Eye (tissue), 1 donor: ENCODE measurements at regions not wholly inside any gene's neighbourhood (a gene's known extent, or its start where the extent isn't known, plus 50 kb on each side); places are given as distances from the start of the nearest gene placed in this dataset.
"Not testable (repeated sequence)": the region's sequence is repeated elsewhere in the genome, so short reads cannot be mapped to it uniquely, and the experiment has no call there.

Source experiments
- DNase-seq: peaks from one replicate; pipeline ENCODE4 v3.0.0-alpha.2; 2015

DNA sequence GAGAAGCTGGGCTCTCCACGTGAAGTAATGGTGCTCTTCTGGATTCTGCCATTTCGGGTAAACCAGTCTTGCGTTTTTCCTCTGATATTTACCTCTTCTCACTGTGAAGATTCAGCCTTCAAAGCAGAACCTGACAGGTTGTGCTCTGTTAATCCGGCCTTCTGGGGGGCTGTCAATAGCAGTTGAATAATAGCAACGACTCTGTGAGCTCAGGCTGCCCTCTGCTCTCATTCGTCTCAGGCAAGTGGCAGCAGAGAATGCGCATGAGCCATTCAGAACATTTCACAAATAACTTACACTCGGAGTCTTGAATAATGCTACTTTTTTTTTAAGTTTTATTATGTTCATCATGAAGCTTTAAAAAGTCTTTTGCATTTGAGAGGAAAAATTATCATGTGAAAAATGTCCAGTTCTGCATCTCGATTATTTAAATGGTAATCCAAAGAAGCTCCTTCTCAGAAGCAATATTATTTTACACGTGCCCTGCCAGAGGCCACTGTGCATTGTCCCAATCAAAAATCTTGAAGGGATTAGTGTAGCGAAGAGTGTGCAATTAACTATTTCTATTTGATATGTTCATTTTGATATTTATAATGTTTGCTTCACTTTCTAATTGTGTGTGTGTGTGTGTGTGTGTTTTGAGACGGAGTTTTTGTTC is 354.2 kb upstream of the FAT1 start:
- DNase-seq: no peak

DNA sequence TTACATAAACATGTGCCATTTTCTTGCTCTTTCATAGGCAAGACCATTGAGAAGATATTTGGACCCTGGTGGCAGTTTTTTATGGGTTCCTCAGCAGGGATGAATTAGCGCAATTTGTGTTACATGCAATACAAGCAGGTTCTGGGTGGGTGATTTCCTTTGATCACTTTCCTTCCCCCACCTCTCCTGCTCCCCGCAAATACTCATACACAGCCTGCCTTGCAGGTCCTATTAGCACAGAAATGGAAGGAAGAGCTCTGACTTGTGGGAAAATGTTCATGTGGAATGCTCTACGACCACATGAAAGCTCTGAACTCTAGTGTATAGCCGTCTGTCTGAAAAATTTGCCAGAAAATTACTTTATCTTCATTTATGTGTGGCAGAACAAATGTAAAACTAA is 361.0 kb upstream of the FAT1 start:
- no peak for DNase-seq

DNA sequence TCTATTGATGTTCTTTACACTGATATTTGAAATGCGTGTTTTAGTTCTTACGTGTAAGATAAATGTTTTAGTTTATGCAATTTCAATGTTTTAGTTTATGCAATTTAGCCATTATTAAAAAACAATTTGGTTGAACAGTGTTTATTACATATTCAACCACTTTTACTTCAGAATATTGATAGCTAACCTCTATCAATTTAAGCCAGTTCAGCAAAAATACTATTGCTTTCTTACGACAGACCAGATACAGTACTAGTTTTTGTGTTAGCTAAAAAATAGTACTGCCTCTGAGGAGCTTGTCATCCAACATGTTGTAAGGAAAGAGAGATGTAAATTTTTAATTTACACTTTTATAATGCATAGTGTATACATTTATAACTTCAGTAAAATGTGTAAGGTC is 361.7 kb upstream of the FAT1 start:
- DNase-seq: no peak

DNA sequence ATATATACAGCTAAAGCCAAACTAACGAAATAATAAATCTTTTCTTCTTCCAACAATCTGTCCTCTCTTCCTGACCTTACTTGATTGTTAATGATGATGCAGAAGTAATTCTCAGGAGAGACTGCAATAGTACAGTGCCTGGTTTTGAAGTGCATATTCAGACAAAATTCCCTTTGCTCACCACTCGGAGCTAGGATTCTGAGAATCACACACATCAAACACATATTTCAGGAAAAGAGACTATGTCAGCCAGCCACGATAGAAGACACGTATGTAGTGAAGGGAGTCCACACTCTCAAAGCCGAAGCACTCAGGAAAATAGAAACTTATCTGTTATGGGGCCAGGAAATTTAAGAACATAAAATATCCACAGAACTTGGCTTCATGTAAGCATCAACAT is 362.5 kb upstream of the FAT1 start:
- no peak for DNase-seq

- DNase-seq: no peak
These were observed 364.6 kb upstream of the FAT1 start for GRCh38 chr4:187088070-187088799.

DNA sequence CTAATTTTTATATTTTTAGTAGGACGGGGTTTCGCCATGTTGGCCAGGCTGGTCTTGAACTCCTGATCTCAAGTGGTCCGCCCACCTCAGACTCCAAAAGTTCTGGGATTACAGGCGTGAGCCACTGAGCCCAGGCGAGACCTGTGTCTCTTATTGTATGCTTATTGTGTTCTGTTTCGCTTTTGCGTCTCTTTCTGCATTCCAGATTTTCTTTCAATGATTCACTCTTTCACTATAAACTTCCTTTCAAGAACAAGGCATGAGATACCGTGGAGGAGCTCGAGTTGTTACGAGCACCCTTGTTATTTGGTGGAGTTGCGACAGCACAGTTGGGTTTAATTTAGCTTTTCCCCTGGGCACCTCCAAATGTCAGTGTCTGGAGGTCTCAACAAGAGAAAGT is 366.7 kb upstream of the FAT1 start:
- no peak for DNase-seq

DNA sequence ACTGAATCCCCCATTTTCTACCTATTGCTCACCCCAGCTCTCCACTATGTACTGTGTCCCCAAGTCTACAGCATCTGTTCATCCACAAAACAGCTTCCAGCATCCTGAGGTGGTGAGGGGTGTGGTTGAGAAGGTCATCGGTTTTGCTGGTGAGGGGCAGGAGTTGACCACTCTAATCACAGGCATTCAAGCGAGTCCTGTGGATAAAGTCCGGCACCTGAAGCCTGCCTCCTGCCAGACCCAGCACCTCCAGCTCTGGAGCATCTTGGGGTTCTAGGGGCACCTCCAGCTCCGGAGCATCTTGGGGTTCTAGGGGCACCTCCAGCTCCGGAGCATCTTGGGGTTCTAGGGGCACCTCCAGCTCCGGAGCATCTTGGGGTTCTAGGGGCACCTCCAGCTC is 367.2 kb upstream of the FAT1 start:
- not testable (repeated sequence) for DNase-seq

DNA sequence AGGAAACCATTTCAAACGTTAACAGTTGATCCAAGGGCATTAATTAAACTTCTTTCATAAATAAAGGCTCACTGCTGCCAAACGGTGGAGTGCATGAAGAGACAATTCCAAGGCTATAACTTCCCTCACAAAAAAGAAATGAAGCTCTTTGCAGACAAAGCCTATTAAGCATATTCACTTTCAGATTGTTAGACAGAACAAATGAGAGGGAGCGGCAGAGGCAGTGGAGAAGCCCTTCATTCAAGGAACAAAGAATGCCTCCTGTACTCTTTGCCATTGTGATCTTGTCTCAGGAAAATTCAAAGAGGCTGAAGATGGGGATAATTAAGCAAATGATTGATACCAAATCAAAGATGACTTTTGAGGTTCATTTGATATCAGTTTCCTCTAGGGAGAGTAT is 370.5 kb upstream of the FAT1 start:
- no peak for DNase-seq

DNA sequence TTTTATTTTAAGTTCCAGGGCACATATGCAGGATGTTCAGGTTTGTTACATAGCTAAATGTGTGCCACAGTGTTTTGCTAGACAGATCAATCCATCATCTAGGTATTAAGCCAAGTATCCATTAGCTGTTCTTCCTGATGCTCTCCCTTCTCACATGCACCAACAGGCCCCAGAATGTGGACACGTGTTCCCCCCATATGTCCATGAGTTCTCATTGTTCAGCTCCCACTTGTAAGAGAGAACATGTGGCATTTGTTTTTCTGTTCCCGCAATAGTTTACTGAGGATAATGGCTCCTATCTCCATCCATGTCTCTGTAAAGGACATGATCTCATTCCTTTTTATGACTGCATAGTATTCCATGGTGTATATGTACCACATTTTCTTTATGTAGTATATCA is 374.8 kb upstream of the FAT1 start:
- no peak for DNase-seq

DNA sequence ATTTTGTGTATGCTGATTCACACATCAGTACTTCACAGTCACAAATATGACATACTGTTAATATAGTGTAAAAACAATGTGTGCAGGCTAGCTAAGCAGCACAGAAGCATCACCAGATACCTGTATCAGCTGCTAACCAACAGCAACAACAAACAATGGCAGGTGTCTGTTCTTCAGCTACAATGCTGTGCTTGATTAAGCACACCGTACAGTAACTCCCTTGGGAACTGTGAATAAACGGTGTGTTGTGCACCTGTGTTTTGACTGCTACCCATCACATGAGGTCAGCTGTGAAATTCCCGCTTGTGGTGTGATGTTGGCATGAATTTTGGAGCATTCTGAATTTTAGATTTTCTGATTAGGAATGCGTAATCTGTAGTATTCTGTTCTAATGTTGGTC is 379.7 kb upstream of the FAT1 start:
- DNase-seq: no peak

- no peak for DNase-seq
These were observed 385.2 kb upstream of the FAT1 start for GRCh38 chr4:187108845-187109244.

DNA sequence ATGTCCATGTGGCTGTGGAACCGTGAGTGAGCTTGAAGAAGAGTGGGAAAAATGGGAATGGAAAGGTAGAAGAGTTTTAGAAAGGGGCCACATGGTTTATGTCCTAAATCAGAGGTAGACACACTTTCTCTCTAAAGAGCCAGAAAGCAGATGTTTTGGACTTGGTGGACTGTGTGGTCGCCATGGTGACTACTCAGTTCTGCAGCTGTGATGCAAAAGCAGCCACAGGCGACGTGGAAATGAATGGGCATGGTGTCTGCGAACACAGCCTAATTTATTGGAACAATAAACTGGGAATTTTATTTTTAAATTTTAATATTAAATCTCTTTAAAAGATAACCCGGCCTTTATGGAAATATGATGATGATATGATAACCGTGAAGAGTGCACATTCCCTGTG is 386.0 kb upstream of the FAT1 start:
- no peak for DNase-seq

DNA sequence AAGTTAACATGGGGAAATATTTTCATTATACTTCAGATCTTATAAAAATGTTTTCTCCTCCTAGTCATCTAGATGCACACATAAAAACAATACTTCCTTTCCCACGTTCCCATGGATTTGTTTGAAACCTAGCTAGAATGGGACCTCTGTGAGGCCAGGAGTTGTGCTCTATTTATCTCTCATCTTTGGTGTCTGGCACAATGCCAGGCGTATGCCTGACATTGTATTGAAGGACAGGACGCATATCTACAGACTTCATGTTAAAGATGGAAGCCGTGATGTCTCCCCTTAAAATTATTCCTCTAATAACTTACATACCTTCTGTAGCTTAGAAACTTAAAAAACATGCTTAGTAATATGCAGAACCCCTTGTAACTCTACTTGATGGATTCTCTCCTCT is 394.5 kb upstream of the FAT1 start:
- DNase-seq: no peak

GRCh38 chr4:187118602-187119120 is 395.0 kb upstream of the FAT1 start:
- DNase-seq: no peak

GRCh38 chr4:187124331-187124730 is 400.7 kb upstream of the FAT1 start:
- DNase-seq: peak; percentile 87

DNA sequence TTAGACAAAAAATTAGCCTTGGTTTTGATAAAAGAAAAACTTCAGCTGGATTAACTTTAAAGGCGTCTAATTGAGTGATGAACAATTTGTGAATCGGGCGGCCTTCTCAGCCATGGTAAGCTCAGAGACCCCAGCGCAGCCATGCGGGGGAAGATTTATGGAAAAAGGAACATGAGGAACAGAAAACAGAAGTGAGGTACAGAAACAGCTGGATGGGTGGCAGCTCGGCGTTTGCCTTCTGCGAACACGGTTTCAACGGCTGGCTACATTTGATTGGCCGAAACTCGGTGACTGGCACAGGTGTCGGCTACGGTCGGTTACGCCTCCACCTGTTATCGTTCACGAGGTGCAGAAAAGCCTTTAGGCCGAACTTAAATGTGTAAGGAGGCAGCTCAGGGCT is 401.4 kb upstream of the FAT1 start:
- no peak for DNase-seq

DNA sequence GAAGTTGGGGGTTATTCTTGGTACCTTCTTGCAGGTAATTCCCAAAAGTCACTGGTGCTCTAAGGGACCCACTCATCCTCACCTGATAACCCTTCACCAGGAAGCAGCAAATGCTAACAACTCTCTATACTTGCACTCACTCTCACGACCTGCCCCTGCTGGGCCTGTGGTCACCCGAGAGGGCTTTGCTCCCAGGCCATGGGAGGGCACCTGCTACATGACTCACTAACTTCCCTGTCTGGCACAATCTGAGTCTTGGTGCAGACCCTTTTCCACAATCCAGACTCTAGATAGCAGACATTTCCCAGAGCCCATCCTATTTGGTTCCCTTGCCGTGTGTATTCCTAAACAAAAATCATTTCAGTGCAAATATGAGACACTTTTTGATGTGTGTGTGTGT is 403.8 kb upstream of the FAT1 start:
- no peak for DNase-seq

GRCh38 chr4:187128222-187128621 is 404.6 kb upstream of the FAT1 start:
- peak; percentile 70 for DNase-seq

- peak; percentile 44 for DNase-seq
These were observed 405.3 kb upstream of the FAT1 start for GRCh38 chr4:187128976-187129375.

GRCh38 chr4:187131826-187132225 is 408.2 kb upstream of the FAT1 start:
- DNase-seq: not testable (repeated sequence)

GRCh38 chr4:187135878-187136277 is 412.2 kb upstream of the FAT1 start:
- no peak for DNase-seq

DNA sequence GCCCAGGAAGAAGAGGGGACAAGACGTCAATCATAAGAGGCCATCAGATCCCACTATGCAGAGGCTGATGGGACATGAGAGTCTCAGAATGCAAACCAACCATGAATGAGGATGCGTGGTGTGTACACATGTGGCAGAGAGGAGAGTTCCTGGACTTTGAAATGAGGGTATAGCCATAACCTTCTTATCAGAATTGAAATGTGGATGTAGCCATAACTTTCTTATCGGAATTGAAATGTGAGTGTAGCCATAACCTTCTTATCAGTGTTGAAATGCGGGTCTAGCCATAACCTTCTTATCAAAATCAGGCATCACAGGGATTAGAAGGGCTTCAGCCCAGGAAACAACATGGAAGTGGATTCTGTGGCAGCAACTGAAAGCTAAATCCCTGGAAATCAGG is 415.5 kb upstream of the FAT1 start:
- DNase-seq: no peak

DNA sequence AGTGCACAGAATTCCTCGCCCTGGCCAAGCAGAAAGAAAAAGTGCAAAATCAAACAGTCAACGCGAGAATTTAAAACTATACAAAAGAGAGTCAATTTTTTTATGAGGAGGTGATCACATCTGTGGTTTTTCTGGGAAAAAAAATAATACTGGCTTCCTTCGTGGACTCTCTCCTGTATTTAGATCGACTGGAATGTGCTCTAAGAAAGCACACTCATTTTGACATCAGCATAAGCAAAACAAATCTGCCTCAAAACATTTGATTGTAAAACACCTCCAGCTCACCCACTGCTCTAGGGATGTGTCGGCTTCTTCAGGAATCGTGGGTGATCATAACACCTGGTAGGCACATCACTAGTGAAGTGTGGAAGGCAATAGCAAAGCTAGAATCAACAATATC is 417.4 kb upstream of the FAT1 start:
- no peak for DNase-seq

- peak; percentile 72 for DNase-seq
These were observed 425.7 kb upstream of the FAT1 start for GRCh38 chr4:187149229-187149945.
